DND-41 (cell line): ENCODE measurements at regions not wholly inside any gene's neighbourhood (a gene's known extent, or its start where the extent isn't known, plus 50 kb on each side); places are given as distances from the start of the nearest gene placed in this dataset.

Experiments used
- ATAC-seq: fragments of 200-7000 bp; cut with Tn5 transposase; 3 replicates; pipeline ENCODE4 v1.9.1; 2021; ENCODE audit warnings: low read depth; ENCODE audit not compliant: insufficient read depth
- DNase-seq: peaks from one replicate; pipeline ENCODE4 v3.0.0-alpha.2; 2020
- H2AFZ ChIP-seq: 2 replicates; pipeline ENCODE4 v1.6.0; 2012; ENCODE audit warnings: low read depth, low read length
- H3K27ac ChIP-seq: 2 replicates; pipeline ENCODE4 v1.5.1; 2012; ENCODE audit warnings: low read length, inconsistent platforms
- H3K27me3 ChIP-seq: fragments of 200-600 bp; sonication (generic); 2 replicates; pipeline ENCODE4 v1.6.0; 2012; ENCODE audit warnings: low read length, mild to moderate bottlenecking, inconsistent platforms; ENCODE audit not compliant: insufficient read depth, poor library complexity
- H3K36me3 ChIP-seq: 2 replicates; pipeline ENCODE4 v1.5.1; 2012; ENCODE audit warnings: low read length, inconsistent platforms; ENCODE audit not compliant: insufficient read depth
- H3K4me1 ChIP-seq: 2 replicates; pipeline ENCODE4 v1.5.1; 2012; ENCODE audit warnings: mild to moderate bottlenecking, low read length; ENCODE audit not compliant: insufficient read depth
- H3K4me2 ChIP-seq: 2 replicates; pipeline ENCODE4 v1.6.0; 2012; ENCODE audit warnings: mild to moderate bottlenecking, moderate library complexity, low read length, inconsistent platforms; ENCODE audit not compliant: insufficient read depth
- H3K4me3 ChIP-seq, 2 experiments: fragments of 200-600 bp in 1 of 2; shearing (Covaris generic) in 1 of 2; 2 replicates each; pipeline ENCODE4 v1.5.1; 2012 to 2016; ENCODE audit warnings: inconsistent platforms in 2 of 2, low read length in 2 of 2, mild to moderate bottlenecking in 2 of 2, low read depth in 1 of 2, moderate library complexity in 1 of 2
- H3K79me2 ChIP-seq: 2 replicates; pipeline ENCODE4 v1.6.0; 2012; ENCODE audit warnings: low read length, inconsistent platforms; ENCODE audit not compliant: insufficient read depth
- H3K9ac ChIP-seq: 2 replicates; pipeline ENCODE4 v1.6.0; 2012; ENCODE audit warnings: low read depth, mild to moderate bottlenecking, inconsistent platforms, low read length, moderate library complexity
- H3K9me3 ChIP-seq: 2 replicates; pipeline ENCODE4 v1.5.1; 2012; ENCODE audit warnings: low read length, moderate library complexity, mild to moderate bottlenecking, inconsistent platforms; ENCODE audit not compliant: insufficient read depth, severe bottlenecking
- H4K20me1 ChIP-seq: 2 replicates; pipeline ENCODE4 v1.6.0; 2012; ENCODE audit warnings: low read length; ENCODE audit not compliant: insufficient read depth
- CTCF ChIP-seq: IDR thresholded peaks from 2 replicates; pipeline ENCODE4 v1.5.1; 2012; ENCODE audit warnings: borderline replicate concordance, low read length, moderate library complexity, mild to moderate bottlenecking; ENCODE audit not compliant: poor library complexity, severe bottlenecking; ENCODE audit errors: extremely low read depth
- EZH2 ChIP-seq: IDR thresholded peaks from 3 replicates; pipeline ENCODE4 v1.6.1; 2012; ENCODE audit warnings: borderline replicate concordance, low read depth, mild to moderate bottlenecking, moderate library complexity, low read length, inconsistent platforms; ENCODE audit not compliant: severe bottlenecking

- TF ChIP-seq CTCF (no peak), EZH2 (no peak)
- Histone ChIP-seq H3K4me3 (no peak overlapping the region), H3K4me1 (no peaks in the 10 kb centered on the region), H4K20me1 (no peaks in the 10 kb centered on the region), H3K36me3 (no peaks in the 10 kb centered on the region), H3K79me2 (no peaks in the 10 kb centered on the region), H2AFZ (0 out of 2 replicates have a peak overlapping the region, but pooled peaks have one; percentile 15), H3K27me3 (no peaks in the 10 kb centered on the region), H3K4me2 (no peak overlapping the region), H3K27ac (no peak overlapping the region), H3K9ac (no peak overlapping the region), H3K9me3 (no peaks in the 10 kb centered on the region)
- no peak for DNase-seq
- ATAC-seq = no peak
These were observed 403.7 kb upstream of the EPHA5 start for GRCh38 chr4:66073961-66074360.

- Histone ChIP-seq H3K9ac (no peak overlapping the region), H4K20me1 (no peaks in the 10 kb centered on the region), H3K27me3 (no peaks in the 10 kb centered on the region), H3K4me2 (no peak overlapping the region), H3K4me1 (no peaks in the 10 kb centered on the region), H3K79me2 (no peaks in the 10 kb centered on the region), H2AFZ (no peak overlapping the region), H3K27ac (no peak overlapping the region), H3K36me3 (no peaks in the 10 kb centered on the region), H3K9me3 (no peaks in the 10 kb centered on the region), H3K4me3 (no peak overlapping the region)
- TF ChIP-seq EZH2 (no peak), CTCF (no peak)
- DNase-seq (no peak), ATAC-seq (no peak)
These were observed 401.6 kb upstream of the EPHA5 start for GRCh38 chr4:66071911-66072310.

GRCh38 chr4:66062921-66063320 lies 392.6 kb upstream of the EPHA5 start:
- H3K4me3 ChIP-seq = no peak overlapping the region
- H3K79me2 ChIP-seq = no peaks in the 10 kb centered on the region
- H4K20me1 ChIP-seq = no peaks in the 10 kb centered on the region
- TF ChIP-seq CTCF = no peak
- TF ChIP-seq EZH2 = no peak
- no peaks in the 10 kb centered on the region for H3K27me3 ChIP-seq
- no peak overlapping the region for H3K9ac ChIP-seq
- no peaks in the 10 kb centered on the region for H3K9me3 ChIP-seq
- H3K4me1 ChIP-seq = no peaks in the 10 kb centered on the region
- H3K4me2 ChIP-seq = no peak overlapping the region
- no peak overlapping the region for H2AFZ ChIP-seq
- no peak for ATAC-seq
- no peak overlapping the region for H3K27ac ChIP-seq
- H3K36me3 ChIP-seq = no peaks in the 10 kb centered on the region
- DNase-seq = no peak

- no peak for TF ChIP-seq CTCF
- TF ChIP-seq EZH2 = no peak
- H3K79me2 ChIP-seq = no peaks in the 10 kb centered on the region
- no peak overlapping the region for H3K4me3 ChIP-seq
- H3K4me1 ChIP-seq = no peaks in the 10 kb centered on the region
- no peak overlapping the region for H3K4me2 ChIP-seq
- H4K20me1 ChIP-seq = no peaks in the 10 kb centered on the region
- DNase-seq (no peak), ATAC-seq (no peak)
- H2AFZ ChIP-seq = no peak overlapping the region
- H3K36me3 ChIP-seq = no peaks in the 10 kb centered on the region
- H3K9me3 ChIP-seq = no peaks in the 10 kb centered on the region
- H3K27ac ChIP-seq = no peak overlapping the region
- no peak overlapping the region for H3K9ac ChIP-seq
- no peaks in the 10 kb centered on the region for H3K27me3 ChIP-seq
These were observed 391.8 kb upstream of the EPHA5 start for GRCh38 chr4:66062044-66062443.
